ENCODE measurements at regions not wholly inside any gene's neighbourhood (a gene's known extent, or its start where the extent isn't known, plus 50 kb on each side); places are given as distances from the start of the nearest gene placed in this dataset.

GRCh38 chr5:167228134-167228533 lies 1063.3 kb upstream of the WWC1 start:
- H3K4me2 ChIP-seq (ENCODE audit: low read length): no peak overlapping the region
- H3K4me3 ChIP-seq (ENCODE audit: low read depth, low read length): no peak overlapping the region
- no peak overlapping the region for H3K18ac ChIP-seq (ENCODE audit: low read length)
- no CpG with 5 or more reads among the region's 3 CpGs for WGBS (ENCODE audit: extremely low coverage, insufficient coverage, insufficient read length)
- H3K23ac ChIP-seq (ENCODE audit: low read length): no peak overlapping the region
- H3K4me1 ChIP-seq (ENCODE audit: control insufficient read depth in 1 of 2, insufficient read depth in 2 of 2, low read length in 2 of 2): peaks cover 0 to 7% of the 10 kb centered on the region in 2 experiments
- H3K79me2 ChIP-seq (ENCODE audit: control insufficient read depth, insufficient read depth, low read length, poor library complexity): no peaks in the 10 kb centered on the region
- no peaks in the 10 kb centered on the region for H3K27me3 ChIP-seq (ENCODE audit: insufficient read depth, low read length)
- H2BK5ac ChIP-seq (ENCODE audit: low read depth, low read length, poor library complexity): no peak overlapping the region
- H3K9me3 ChIP-seq (ENCODE audit: insufficient read depth, low read depth, low read length): no peaks in the 10 kb centered on the region
- H3K36me3 ChIP-seq (ENCODE audit: control insufficient read depth in 1 of 2, insufficient read depth in 2 of 2, low read length in 2 of 2): no peaks in the 10 kb centered on the region
- H3K9ac ChIP-seq (ENCODE audit: low read length): no peak overlapping the region
- no peak overlapping the region for H2BK12ac ChIP-seq (ENCODE audit: low read length)
- no peak overlapping the region for H2AK5ac ChIP-seq (ENCODE audit: low read length)
- no peak for DNase-seq
- H4K8ac ChIP-seq (ENCODE audit: low read depth, low read length): no peak overlapping the region
- H3K4ac ChIP-seq (ENCODE audit: low read depth, low read length): no peak overlapping the region
- H4K91ac ChIP-seq (ENCODE audit: low read depth, low read length): no peak overlapping the region
- no peak overlapping the region for H2AFZ ChIP-seq (ENCODE audit: insufficient read depth, low read length, poor library complexity)
- no peak overlapping the region for H3K27ac ChIP-seq (ENCODE audit: low read depth, low read length)
- H2BK120ac ChIP-seq (ENCODE audit: insufficient read depth, low read length, poor library complexity): no peak overlapping the region
- no peak overlapping the region for H4K12ac ChIP-seq (ENCODE audit: low read depth, low read length)
- H3K79me1 ChIP-seq (ENCODE audit: low read length): no peaks in the 10 kb centered on the region
- no peak overlapping the region for H3K14ac ChIP-seq (ENCODE audit: low read length)

GRCh38 chr5:167229751-167230150 lies 1061.7 kb upstream of the WWC1 start:
- no peak overlapping the region for H4K91ac ChIP-seq (ENCODE audit: low read depth, low read length)
- no peak overlapping the region for H3K14ac ChIP-seq (ENCODE audit: low read length)
- no peak overlapping the region for H4K12ac ChIP-seq (ENCODE audit: low read depth, low read length)
- H2AFZ ChIP-seq (ENCODE audit: insufficient read depth, low read length, poor library complexity): no peak overlapping the region
- H3K27me3 ChIP-seq (ENCODE audit: insufficient read depth, low read length): no peaks in the 10 kb centered on the region
- H3K23ac ChIP-seq (ENCODE audit: low read length): peak overlapping the region; percentile 3
- H2AK5ac ChIP-seq (ENCODE audit: low read length): no peak overlapping the region
- no peak overlapping the region for H3K18ac ChIP-seq (ENCODE audit: low read length)
- no peak overlapping the region for H3K4me2 ChIP-seq (ENCODE audit: low read length)
- no peaks in the 10 kb centered on the region for H3K79me2 ChIP-seq (ENCODE audit: control insufficient read depth, insufficient read depth, low read length, poor library complexity)
- H3K9ac ChIP-seq (ENCODE audit: low read length): no peak overlapping the region
- no peaks in the 10 kb centered on the region for H3K79me1 ChIP-seq (ENCODE audit: low read length)
- peak; percentile 17 to 45 for DNase-seq
- no peak overlapping the region for H2BK120ac ChIP-seq (ENCODE audit: insufficient read depth, low read length, poor library complexity)
- H3K9me3 ChIP-seq (ENCODE audit: insufficient read depth, low read depth, low read length): no peaks in the 10 kb centered on the region
- no peak overlapping the region for H3K4me3 ChIP-seq (ENCODE audit: low read depth, low read length)
- WGBS (ENCODE audit: extremely low coverage, insufficient coverage, insufficient read length): no CpG with 5 or more reads among the region's 2 CpGs
- no peak overlapping the region for H3K4ac ChIP-seq (ENCODE audit: low read depth, low read length)
- H2BK12ac ChIP-seq (ENCODE audit: low read length): no peak overlapping the region
- H3K36me3 ChIP-seq (ENCODE audit: control insufficient read depth in 1 of 2, insufficient read depth in 2 of 2, low read length in 2 of 2): no peaks in the 10 kb centered on the region
- no peak overlapping the region for H3K27ac ChIP-seq (ENCODE audit: low read depth, low read length)
- H4K8ac ChIP-seq (ENCODE audit: low read depth, low read length): no peak overlapping the region
- no peak overlapping the region for H2BK5ac ChIP-seq (ENCODE audit: low read depth, low read length, poor library complexity)
- peaks cover 0 to 7% of the 10 kb centered on the region in 2 experiments for H3K4me1 ChIP-seq (ENCODE audit: control insufficient read depth in 1 of 2, insufficient read depth in 2 of 2, low read length in 2 of 2)

GRCh38 chr5:167230414-167230813 lies 1061.0 kb upstream of the WWC1 start:
- Histone ChIP-seq H2BK5ac (ENCODE audit: low read depth, low read length, poor library complexity) (no peak overlapping the region), H3K18ac (ENCODE audit: low read length) (no peak overlapping the region), H3K27me3 (ENCODE audit: insufficient read depth, low read length) (no peaks in the 10 kb centered on the region), H3K36me3 (ENCODE audit: control insufficient read depth in 1 of 2, insufficient read depth in 2 of 2, low read length in 2 of 2) (no peaks in the 10 kb centered on the region), H3K27ac (ENCODE audit: low read depth, low read length) (no peak overlapping the region), H4K8ac (ENCODE audit: low read depth, low read length) (no peak overlapping the region), H3K14ac (ENCODE audit: low read length) (no peak overlapping the region), H3K79me1 (ENCODE audit: low read length) (no peaks in the 10 kb centered on the region), H3K9ac (ENCODE audit: low read length) (no peak overlapping the region), H3K23ac (ENCODE audit: low read length) (no peak overlapping the region), H4K91ac (ENCODE audit: low read depth, low read length) (no peak overlapping the region), H4K12ac (ENCODE audit: low read depth, low read length) (no peak overlapping the region), H2BK120ac (ENCODE audit: insufficient read depth, low read length, poor library complexity) (no peak overlapping the region), H3K4me1 (ENCODE audit: control insufficient read depth in 1 of 2, insufficient read depth in 2 of 2, low read length in 2 of 2) (peaks cover 0 to 7% of the 10 kb centered on the region in 2 experiments), H2BK12ac (ENCODE audit: low read length) (no peak overlapping the region), H3K4me3 (ENCODE audit: low read depth, low read length) (no peak overlapping the region), H2AK5ac (ENCODE audit: low read length) (no peak overlapping the region), H3K79me2 (ENCODE audit: control insufficient read depth, insufficient read depth, low read length, poor library complexity) (no peaks in the 10 kb centered on the region), H3K9me3 (ENCODE audit: insufficient read depth, low read depth, low read length) (no peaks in the 10 kb centered on the region), H2AFZ (ENCODE audit: insufficient read depth, low read length, poor library complexity) (no peak overlapping the region), H3K4me2 (ENCODE audit: low read length) (no peak overlapping the region), H3K4ac (ENCODE audit: low read depth, low read length) (no peak overlapping the region)
- no CpG with 5 or more reads among the region's 1 CpG for WGBS (ENCODE audit: extremely low coverage, insufficient coverage, insufficient read length)
- no peak for DNase-seq

- Histone ChIP-seq H3K18ac (ENCODE audit: low read length) (no peak overlapping the region), H3K4me2 (ENCODE audit: low read length) (no peak overlapping the region), H2BK5ac (ENCODE audit: low read depth, low read length, poor library complexity) (no peak overlapping the region), H3K4me1 (ENCODE audit: control insufficient read depth in 1 of 2, insufficient read depth in 2 of 2, low read length in 2 of 2) (peaks cover 0 to 7% of the 10 kb centered on the region in 2 experiments), H3K9me3 (ENCODE audit: insufficient read depth, low read depth, low read length) (no peaks in the 10 kb centered on the region), H4K8ac (ENCODE audit: low read depth, low read length) (no peak overlapping the region), H3K79me2 (ENCODE audit: control insufficient read depth, insufficient read depth, low read length, poor library complexity) (no peaks in the 10 kb centered on the region), H3K36me3 (ENCODE audit: control insufficient read depth in 1 of 2, insufficient read depth in 2 of 2, low read length in 2 of 2) (no peaks in the 10 kb centered on the region), H3K4ac (ENCODE audit: low read depth, low read length) (no peak overlapping the region), H3K14ac (ENCODE audit: low read length) (no peak overlapping the region), H2BK120ac (ENCODE audit: insufficient read depth, low read length, poor library complexity) (no peak overlapping the region), H3K9ac (ENCODE audit: low read length) (no peak overlapping the region), H3K23ac (ENCODE audit: low read length) (no peak overlapping the region), H2AFZ (ENCODE audit: insufficient read depth, low read length, poor library complexity) (no peak overlapping the region), H3K4me3 (ENCODE audit: low read depth, low read length) (no peak overlapping the region), H2BK12ac (ENCODE audit: low read length) (no peak overlapping the region), H4K91ac (ENCODE audit: low read depth, low read length) (no peak overlapping the region), H3K27me3 (ENCODE audit: insufficient read depth, low read length) (no peaks in the 10 kb centered on the region), H3K27ac (ENCODE audit: low read depth, low read length) (no peak overlapping the region), H2AK5ac (ENCODE audit: low read length) (no peak overlapping the region), H3K79me1 (ENCODE audit: low read length) (no peaks in the 10 kb centered on the region), H4K12ac (ENCODE audit: low read depth, low read length) (no peak overlapping the region)
- no peak for DNase-seq
- no CpG with 5 or more reads among the region's 3 CpGs for WGBS (ENCODE audit: extremely low coverage, insufficient coverage, insufficient read length)
Observed at GRCh38 chr5:167232675-167233311, 1058.7 kb upstream of the WWC1 start.

Data from trophoblast cell (in vitro differentiated cells and primary cell).